Ishikawa (cell line): ENCODE measurements at regions not wholly inside any gene's neighbourhood (a gene's known extent, or its start where the extent isn't known, plus 50 kb on each side); places are given as distances from the start of the nearest gene placed in this dataset.

Source experiments
- CREB1 ChIP-seq: IDR thresholded peaks from 2 replicates; pipeline ENCODE4 v1.6.1; 2012; ENCODE audit warnings: low read depth
- EGR1 ChIP-seq: IDR thresholded peaks from 2 replicates; pipeline ENCODE4 v1.6.1; 2012
- EP300 ChIP-seq: IDR thresholded peaks from 2 replicates; pipeline ENCODE4 v1.6.1; 2012; ENCODE audit warnings: borderline replicate concordance
- FOXM1 ChIP-seq: IDR thresholded peaks from 2 replicates; pipeline ENCODE4 v1.6.1; 2012; ENCODE audit warnings: low read depth, borderline replicate concordance
- NFIC ChIP-seq: IDR thresholded peaks from 2 replicates; pipeline ENCODE4 v1.6.1; 2012
- TAF1 ChIP-seq: IDR thresholded peaks from 2 replicates; pipeline ENCODE4 v1.6.1; 2012; ENCODE audit warnings: low read depth, mild to moderate bottlenecking
- TCF12 ChIP-seq: IDR thresholded peaks from 2 replicates; pipeline ENCODE4 v1.6.1; 2012; ENCODE audit warnings: low read depth
- YY1 ChIP-seq: IDR thresholded peaks from 2 replicates; pipeline ENCODE4 v1.6.1; 2012; ENCODE audit warnings: low read depth
- TF ChIP-seq, protein P1 (sequence below): IDR thresholded peaks from 2 replicates; pipeline ENCODE4 v1.6.1; 2012
- TF ChIP-seq, protein P2 (sequence below): IDR thresholded peaks from 2 replicates; pipeline ENCODE4 v1.6.1; 2012; ENCODE audit warnings: low read depth, mild to moderate bottlenecking

DNA sequence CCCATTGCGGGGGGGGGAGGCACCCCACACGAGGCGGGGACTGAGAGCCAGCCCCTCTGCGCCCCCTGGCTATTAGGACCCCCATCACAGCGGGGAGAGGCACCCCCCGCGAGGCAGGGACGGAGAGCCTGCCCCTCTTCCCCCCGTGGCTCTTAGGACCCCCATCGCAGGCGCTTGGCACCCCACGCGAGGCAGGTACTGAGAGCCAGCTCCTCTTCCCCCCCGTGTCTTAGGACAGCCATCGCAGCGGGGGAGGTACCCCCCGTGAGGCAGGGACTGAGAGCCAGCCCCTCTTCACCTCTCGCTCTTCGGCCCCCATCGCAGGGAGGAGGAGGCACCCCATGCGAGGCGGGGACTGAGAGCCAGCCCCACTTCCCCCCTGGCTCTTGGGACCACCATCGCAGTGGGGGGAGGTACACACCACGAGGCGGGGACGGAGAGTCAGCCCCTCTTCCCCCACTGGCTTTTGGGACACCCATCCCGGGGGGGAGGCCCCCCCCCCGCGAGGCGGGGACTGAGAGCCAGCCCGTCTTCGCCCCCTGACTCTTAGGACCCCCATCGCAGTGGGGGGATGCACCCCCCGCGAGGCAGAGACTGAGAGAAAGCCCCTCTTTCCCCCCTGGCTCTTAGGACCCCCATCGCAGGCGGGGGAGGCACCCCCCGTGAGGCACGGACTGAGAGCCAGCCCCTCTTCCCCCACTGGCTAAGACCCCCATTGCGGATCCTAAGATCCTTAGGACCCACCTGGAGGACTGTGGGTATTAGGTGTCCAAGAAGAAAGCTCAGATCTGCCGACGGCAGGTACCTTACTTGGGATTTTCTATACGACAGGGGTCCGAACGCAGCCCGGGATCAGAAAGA, 198.6 kb upstream of the PZP start:
- no peak for TF ChIP-seq TCF12
- TF ChIP-seq EP300 = no peak
- TF ChIP-seq EGR1 = no peak
- TF ChIP-seq, protein P1, sequence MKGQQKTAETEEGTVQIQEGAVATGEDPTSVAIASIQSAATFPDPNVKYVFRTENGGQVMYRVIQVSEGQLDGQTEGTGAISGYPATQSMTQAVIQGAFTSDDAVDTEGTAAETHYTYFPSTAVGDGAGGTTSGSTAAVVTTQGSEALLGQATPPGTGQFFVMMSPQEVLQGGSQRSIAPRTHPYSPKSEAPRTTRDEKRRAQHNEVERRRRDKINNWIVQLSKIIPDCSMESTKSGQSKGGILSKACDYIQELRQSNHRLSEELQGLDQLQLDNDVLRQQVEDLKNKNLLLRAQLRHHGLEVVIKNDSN = no peak
- TF ChIP-seq, protein P2, sequence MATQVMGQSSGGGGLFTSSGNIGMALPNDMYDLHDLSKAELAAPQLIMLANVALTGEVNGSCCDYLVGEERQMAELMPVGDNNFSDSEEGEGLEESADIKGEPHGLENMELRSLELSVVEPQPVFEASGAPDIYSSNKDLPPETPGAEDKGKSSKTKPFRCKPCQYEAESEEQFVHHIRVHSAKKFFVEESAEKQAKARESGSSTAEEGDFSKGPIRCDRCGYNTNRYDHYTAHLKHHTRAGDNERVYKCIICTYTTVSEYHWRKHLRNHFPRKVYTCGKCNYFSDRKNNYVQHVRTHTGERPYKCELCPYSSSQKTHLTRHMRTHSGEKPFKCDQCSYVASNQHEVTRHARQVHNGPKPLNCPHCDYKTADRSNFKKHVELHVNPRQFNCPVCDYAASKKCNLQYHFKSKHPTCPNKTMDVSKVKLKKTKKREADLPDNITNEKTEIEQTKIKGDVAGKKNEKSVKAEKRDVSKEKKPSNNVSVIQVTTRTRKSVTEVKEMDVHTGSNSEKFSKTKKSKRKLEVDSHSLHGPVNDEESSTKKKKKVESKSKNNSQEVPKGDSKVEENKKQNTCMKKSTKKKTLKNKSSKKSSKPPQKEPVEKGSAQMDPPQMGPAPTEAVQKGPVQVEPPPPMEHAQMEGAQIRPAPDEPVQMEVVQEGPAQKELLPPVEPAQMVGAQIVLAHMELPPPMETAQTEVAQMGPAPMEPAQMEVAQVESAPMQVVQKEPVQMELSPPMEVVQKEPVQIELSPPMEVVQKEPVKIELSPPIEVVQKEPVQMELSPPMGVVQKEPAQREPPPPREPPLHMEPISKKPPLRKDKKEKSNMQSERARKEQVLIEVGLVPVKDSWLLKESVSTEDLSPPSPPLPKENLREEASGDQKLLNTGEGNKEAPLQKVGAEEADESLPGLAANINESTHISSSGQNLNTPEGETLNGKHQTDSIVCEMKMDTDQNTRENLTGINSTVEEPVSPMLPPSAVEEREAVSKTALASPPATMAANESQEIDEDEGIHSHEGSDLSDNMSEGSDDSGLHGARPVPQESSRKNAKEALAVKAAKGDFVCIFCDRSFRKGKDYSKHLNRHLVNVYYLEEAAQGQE = no peak
- TF ChIP-seq TAF1 = no peak
- no peak for TF ChIP-seq NFIC
- TF ChIP-seq FOXM1 = no peak
- TF ChIP-seq YY1 = no peak
- TF ChIP-seq CREB1 = no peak
